ENCODE measurements at regions not wholly inside any gene's neighbourhood (a gene's known extent, or its start where the extent isn't known, plus 50 kb on each side); places are given as distances from the start of the nearest gene placed in this dataset.

GRCh38 chr3:44030687-44031305 lies 210.9 kb upstream of the TOPAZ1 start:
- no peak for DNase-seq

- no peak for DNase-seq
These were observed 210.0 kb upstream of the TOPAZ1 start for GRCh38 chr3:44031387-44032380.

GRCh38 chr3:44032487-44032886 lies 209.2 kb upstream of the TOPAZ1 start:
- no peak for DNase-seq

GRCh38 chr3:44033123-44033522 lies 208.6 kb upstream of the TOPAZ1 start:
- no peak for DNase-seq

GRCh38 chr3:44036850-44037249 lies 204.8 kb upstream of the TOPAZ1 start:
- DNase-seq = no peak

GRCh38 chr3:44039006-44039405 lies 202.7 kb upstream of the TOPAZ1 start:
- no peak for DNase-seq

GRCh38 chr3:44041726-44042125 lies 200.0 kb upstream of the TOPAZ1 start:
- no peak for DNase-seq

GRCh38 chr3:44042772-44043171 lies 198.9 kb upstream of the TOPAZ1 start:
- no peak for DNase-seq

GRCh38 chr3:44045476-44046275 lies 196.0 kb upstream of the TOPAZ1 start:
- DNase-seq = peak; percentile 12

- no peak for DNase-seq
These were observed 193.9 kb upstream of the TOPAZ1 start for GRCh38 chr3:44047796-44048195.

GRCh38 chr3:44048196-44048924 lies 193.3 kb upstream of the TOPAZ1 start:
- no peak for DNase-seq

GRCh38 chr3:44048949-44049348 lies 192.7 kb upstream of the TOPAZ1 start:
- DNase-seq = no peak

GRCh38 chr3:44050101-44050500 lies 191.6 kb upstream of the TOPAZ1 start:
- no peak for DNase-seq

- DNase-seq = no peak
These were observed 190.8 kb upstream of the TOPAZ1 start for GRCh38 chr3:44050867-44051266.

GRCh38 chr3:44055951-44056350 lies 185.7 kb upstream of the TOPAZ1 start:
- no peak for DNase-seq

- DNase-seq = no peak
These were observed 185.0 kb upstream of the TOPAZ1 start for GRCh38 chr3:44056446-44057240.

- DNase-seq = peak; percentile 45
These were observed 183.4 kb upstream of the TOPAZ1 start for GRCh38 chr3:44058022-44058867.

- no peak for DNase-seq
These were observed 182.8 kb upstream of the TOPAZ1 start for GRCh38 chr3:44058868-44059203.

- DNase-seq = no peak
These were observed 181.5 kb upstream of the TOPAZ1 start for GRCh38 chr3:44060164-44060563.

- no peak for DNase-seq
These were observed 180.4 kb upstream of the TOPAZ1 start for GRCh38 chr3:44061268-44061667.

GRCh38 chr3:44061961-44062360 lies 179.7 kb upstream of the TOPAZ1 start:
- DNase-seq = no peak

Measured in activated CD4-positive, alpha-beta T cell treated with anti-CD3 and anti-CD28 coated beads for 48 hours (primary cell).